HEK293 (cell line): ENCODE measurements at regions not wholly inside any gene's neighbourhood (a gene's known extent, or its start where the extent isn't known, plus 50 kb on each side); places are given as distances from the start of the nearest gene placed in this dataset.

Experiments used
- FEZF1 ChIP-seq: fragments of 450-650 bp; formaldehyde crosslinking; IDR thresholded peaks from 2 replicates; pipeline ENCODE4 v1.5.1; 2016; ENCODE audit warnings: missing biosample characterization, missing genetic modification characterization
- PRDM10 ChIP-seq: fragments of 450-650 bp; formaldehyde crosslinking; IDR thresholded peaks from 2 replicates; pipeline ENCODE4 v1.5.1; 2016; ENCODE audit warnings: missing biosample characterization, missing genetic modification characterization
- REST ChIP-seq: fragments of 450-650 bp; formaldehyde crosslinking; IDR thresholded peaks from 2 replicates; pipeline ENCODE4 v1.5.1; 2016; ENCODE audit warnings: missing biosample characterization, missing genetic modification characterization
- ZBTB8A ChIP-seq: fragments of 450-650 bp; formaldehyde crosslinking; IDR thresholded peaks from 2 replicates; pipeline ENCODE4 v1.5.1; 2016; ENCODE audit warnings: missing biosample characterization, missing genetic modification characterization
- ZNF112 ChIP-seq: fragments of 450-650 bp; formaldehyde crosslinking; IDR thresholded peaks from 2 replicates; pipeline ENCODE4 v1.5.0; 2017; ENCODE audit warnings: missing biosample characterization, missing genetic modification characterization
- ZNF114 ChIP-seq: fragments of 450-650 bp; formaldehyde crosslinking; IDR thresholded peaks from 2 replicates; pipeline ENCODE4 v1.5.0; 2017; ENCODE audit warnings: missing biosample characterization, missing genetic modification characterization
- ZNF175 ChIP-seq: fragments of 450-650 bp; formaldehyde crosslinking; IDR thresholded peaks from 2 replicates; pipeline ENCODE4 v1.5.1; 2016; ENCODE audit warnings: missing biosample characterization, missing genetic modification characterization
- ZNF292 ChIP-seq: fragments of 450-650 bp; formaldehyde crosslinking; IDR thresholded peaks from 2 replicates; pipeline ENCODE4 v1.5.1; 2016; ENCODE audit warnings: low read depth, missing biosample characterization, missing genetic modification characterization, borderline replicate concordance
- TF ChIP-seq, protein P1 (sequence below): fragments of 450-650 bp; formaldehyde crosslinking; IDR thresholded peaks from 2 replicates; pipeline ENCODE4 v1.5.1; 2016; ENCODE audit warnings: missing biosample characterization, missing genetic modification characterization
- TF ChIP-seq, protein P2 (sequence below): fragments of 450-650 bp; formaldehyde crosslinking; IDR thresholded peaks from 2 replicates; pipeline ENCODE4 v1.5.1; 2017; ENCODE audit warnings: missing biosample characterization, missing genetic modification characterization
- TF ChIP-seq, protein P3 (sequence below): sonication (generic); formaldehyde crosslinking; IDR thresholded peaks from 2 replicates; pipeline ENCODE4 v1.8.1; 2022; ENCODE audit warnings: mild to moderate bottlenecking, moderate library complexity, missing genetic modification reagents
- TF ChIP-seq, protein P4 (sequence below): fragments of 450-650 bp; IDR thresholded peaks from 2 replicates; pipeline ENCODE4 v1.5.1; 2018; ENCODE audit warnings: missing biosample characterization, missing genetic modification characterization

GRCh38 chr18:25453556-25454269, 101.7 kb upstream of the ZNF521 start:
- TF ChIP-seq, protein P1, sequence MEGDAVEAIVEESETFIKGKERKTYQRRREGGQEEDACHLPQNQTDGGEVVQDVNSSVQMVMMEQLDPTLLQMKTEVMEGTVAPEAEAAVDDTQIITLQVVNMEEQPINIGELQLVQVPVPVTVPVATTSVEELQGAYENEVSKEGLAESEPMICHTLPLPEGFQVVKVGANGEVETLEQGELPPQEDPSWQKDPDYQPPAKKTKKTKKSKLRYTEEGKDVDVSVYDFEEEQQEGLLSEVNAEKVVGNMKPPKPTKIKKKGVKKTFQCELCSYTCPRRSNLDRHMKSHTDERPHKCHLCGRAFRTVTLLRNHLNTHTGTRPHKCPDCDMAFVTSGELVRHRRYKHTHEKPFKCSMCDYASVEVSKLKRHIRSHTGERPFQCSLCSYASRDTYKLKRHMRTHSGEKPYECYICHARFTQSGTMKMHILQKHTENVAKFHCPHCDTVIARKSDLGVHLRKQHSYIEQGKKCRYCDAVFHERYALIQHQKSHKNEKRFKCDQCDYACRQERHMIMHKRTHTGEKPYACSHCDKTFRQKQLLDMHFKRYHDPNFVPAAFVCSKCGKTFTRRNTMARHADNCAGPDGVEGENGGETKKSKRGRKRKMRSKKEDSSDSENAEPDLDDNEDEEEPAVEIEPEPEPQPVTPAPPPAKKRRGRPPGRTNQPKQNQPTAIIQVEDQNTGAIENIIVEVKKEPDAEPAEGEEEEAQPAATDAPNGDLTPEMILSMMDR, result no peak
- TF ChIP-seq ZNF114 (no peak), ZNF292 (tag by site-specific recombination) (no peak), ZBTB8A (tag by site-specific recombination) (no peak), PRDM10 (tag by site-specific recombination) (no peak), FEZF1 (tag by site-specific recombination) (no peak), ZNF112 (tag by site-specific recombination) (no peak), REST (no peak), ZNF175 (tag by site-specific recombination) (no peak)
- TF ChIP-seq, protein P2, sequence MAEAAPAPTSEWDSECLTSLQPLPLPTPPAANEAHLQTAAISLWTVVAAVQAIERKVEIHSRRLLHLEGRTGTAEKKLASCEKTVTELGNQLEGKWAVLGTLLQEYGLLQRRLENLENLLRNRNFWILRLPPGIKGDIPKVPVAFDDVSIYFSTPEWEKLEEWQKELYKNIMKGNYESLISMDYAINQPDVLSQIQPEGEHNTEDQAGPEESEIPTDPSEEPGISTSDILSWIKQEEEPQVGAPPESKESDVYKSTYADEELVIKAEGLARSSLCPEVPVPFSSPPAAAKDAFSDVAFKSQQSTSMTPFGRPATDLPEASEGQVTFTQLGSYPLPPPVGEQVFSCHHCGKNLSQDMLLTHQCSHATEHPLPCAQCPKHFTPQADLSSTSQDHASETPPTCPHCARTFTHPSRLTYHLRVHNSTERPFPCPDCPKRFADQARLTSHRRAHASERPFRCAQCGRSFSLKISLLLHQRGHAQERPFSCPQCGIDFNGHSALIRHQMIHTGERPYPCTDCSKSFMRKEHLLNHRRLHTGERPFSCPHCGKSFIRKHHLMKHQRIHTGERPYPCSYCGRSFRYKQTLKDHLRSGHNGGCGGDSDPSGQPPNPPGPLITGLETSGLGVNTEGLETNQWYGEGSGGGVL (tag by site-specific recombination), result no peak
- TF ChIP-seq, protein P3, sequence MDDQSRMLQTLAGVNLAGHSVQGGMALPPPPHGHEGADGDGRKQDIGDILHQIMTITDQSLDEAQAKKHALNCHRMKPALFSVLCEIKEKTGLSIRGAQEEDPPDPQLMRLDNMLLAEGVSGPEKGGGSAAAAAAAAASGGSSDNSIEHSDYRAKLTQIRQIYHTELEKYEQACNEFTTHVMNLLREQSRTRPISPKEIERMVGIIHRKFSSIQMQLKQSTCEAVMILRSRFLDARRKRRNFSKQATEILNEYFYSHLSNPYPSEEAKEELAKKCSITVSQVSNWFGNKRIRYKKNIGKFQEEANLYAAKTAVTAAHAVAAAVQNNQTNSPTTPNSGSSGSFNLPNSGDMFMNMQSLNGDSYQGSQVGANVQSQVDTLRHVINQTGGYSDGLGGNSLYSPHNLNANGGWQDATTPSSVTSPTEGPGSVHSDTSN (CRISPR knock-in tag), result no peak
- TF ChIP-seq, protein P4, sequence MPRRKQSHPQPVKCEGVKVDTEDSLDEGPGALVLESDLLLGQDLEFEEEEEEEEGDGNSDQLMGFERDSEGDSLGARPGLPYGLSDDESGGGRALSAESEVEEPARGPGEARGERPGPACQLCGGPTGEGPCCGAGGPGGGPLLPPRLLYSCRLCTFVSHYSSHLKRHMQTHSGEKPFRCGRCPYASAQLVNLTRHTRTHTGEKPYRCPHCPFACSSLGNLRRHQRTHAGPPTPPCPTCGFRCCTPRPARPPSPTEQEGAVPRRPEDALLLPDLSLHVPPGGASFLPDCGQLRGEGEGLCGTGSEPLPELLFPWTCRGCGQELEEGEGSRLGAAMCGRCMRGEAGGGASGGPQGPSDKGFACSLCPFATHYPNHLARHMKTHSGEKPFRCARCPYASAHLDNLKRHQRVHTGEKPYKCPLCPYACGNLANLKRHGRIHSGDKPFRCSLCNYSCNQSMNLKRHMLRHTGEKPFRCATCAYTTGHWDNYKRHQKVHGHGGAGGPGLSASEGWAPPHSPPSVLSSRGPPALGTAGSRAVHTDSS, result no peak
